ENCODE measurements at regions not wholly inside any gene's neighbourhood (a gene's known extent, or its start where the extent isn't known, plus 50 kb on each side); places are given as distances from the start of the nearest gene placed in this dataset.

- CTCF ChIA-PET: no interaction called here
- H3K36me3 Mint-ChIP-seq (ENCODE audit: insufficient read depth, unreplicated experiment): no peaks in the 10 kb centered on the region
- no TSS peak for BruUV-seq (replicated peaks)
- DNase-seq (ENCODE audit: unreplicated experiment): no peak
- intact Hi-C loops (cut with micrococcal nuclease): no loop called here
- no peak overlapping the region for H3K4me3 Mint-ChIP-seq (ENCODE audit: unreplicated experiment)
- H3K27ac Mint-ChIP-seq (ENCODE audit: low read depth, unreplicated experiment): no peak overlapping the region
- no peaks in the 10 kb centered on the region for H3K4me1 Mint-ChIP-seq (ENCODE audit: insufficient read depth, unreplicated experiment)
- POLR2A ChIA-PET: no interaction called here
- no peaks in the 10 kb centered on the region for H3K9me3 Mint-ChIP-seq (ENCODE audit: unreplicated experiment)
- no peak for TF ChIP-seq CTCF (IDR thresholded peaks at IDR 0.05; ENCODE audit: unreplicated experiment)
- H3K27me3 Mint-ChIP-seq (ENCODE audit: insufficient read depth, unreplicated experiment): peaks cover 83% of the 10 kb centered on the region
Measured at GRCh38 chr2:103264058-103264768, 502.4 kb downstream of the TMEM182 start.

- no peak for DNase-seq (ENCODE audit: unreplicated experiment)
- ChIA-PET CTCF (interaction anchor here (0.7 kb wide), 1 partner anchor 1647 kb away, joined by 3 read pairs; no protein-coding TSS in a partner anchor), POLR2A (no interaction called here)
- TF ChIP-seq CTCF (IDR thresholded peaks at IDR 0.05; ENCODE audit: unreplicated experiment): no peak
- BruUV-seq (replicated peaks): no TSS peak
- Mint-ChIP-seq H3K9me3 (ENCODE audit: unreplicated experiment) (no peaks in the 10 kb centered on the region), H3K27me3 (ENCODE audit: insufficient read depth, unreplicated experiment) (peaks cover 96% of the 10 kb centered on the region), H3K36me3 (ENCODE audit: insufficient read depth, unreplicated experiment) (no peaks in the 10 kb centered on the region), H3K4me3 (ENCODE audit: unreplicated experiment) (no peak overlapping the region), H3K4me1 (ENCODE audit: insufficient read depth, unreplicated experiment) (no peaks in the 10 kb centered on the region), H3K27ac (ENCODE audit: low read depth, unreplicated experiment) (no peak overlapping the region)
- intact Hi-C loops (cut with micrococcal nuclease): no loop called here
Measured at GRCh38 chr2:103265521-103265920, 503.7 kb downstream of the TMEM182 start.

- H3K9me3 Mint-ChIP-seq (ENCODE audit: unreplicated experiment): no peaks in the 10 kb centered on the region
- intact Hi-C loops (cut with micrococcal nuclease): no loop called here
- CTCF ChIA-PET: no interaction called here
- no peak for TF ChIP-seq CTCF (IDR thresholded peaks at IDR 0.05; ENCODE audit: unreplicated experiment)
- POLR2A ChIA-PET: no interaction called here
- no peak for DNase-seq (ENCODE audit: unreplicated experiment)
- peaks cover 73% of the 10 kb centered on the region for H3K27me3 Mint-ChIP-seq (ENCODE audit: insufficient read depth, unreplicated experiment)
- no peaks in the 10 kb centered on the region for H3K36me3 Mint-ChIP-seq (ENCODE audit: insufficient read depth, unreplicated experiment)
- no peak overlapping the region for H3K4me3 Mint-ChIP-seq (ENCODE audit: unreplicated experiment)
- H3K4me1 Mint-ChIP-seq (ENCODE audit: insufficient read depth, unreplicated experiment): no peaks in the 10 kb centered on the region
- no TSS peak for BruUV-seq (replicated peaks)
- no peak overlapping the region for H3K27ac Mint-ChIP-seq (ENCODE audit: low read depth, unreplicated experiment)
Measured at GRCh38 chr2:103268841-103269498, 507.1 kb downstream of the TMEM182 start.

GRCh38 chr2:103276869-103277268 is 515.0 kb downstream of the TMEM182 start:
- no peak for DNase-seq (ENCODE audit: unreplicated experiment)
- no TSS peak for BruUV-seq (replicated peaks)
- no peaks in the 10 kb centered on the region for H3K4me1 Mint-ChIP-seq (ENCODE audit: insufficient read depth, unreplicated experiment)
- ChIA-PET POLR2A (no interaction called here), CTCF (interaction anchor here (0.7 kb wide), 1 partner anchor 1617 kb away, joined by 3 read pairs; no protein-coding TSS in a partner anchor)
- H3K27me3 Mint-ChIP-seq (ENCODE audit: insufficient read depth, unreplicated experiment): peaks cover 50% of the 10 kb centered on the region
- TF ChIP-seq CTCF (IDR thresholded peaks at IDR 0.05; ENCODE audit: unreplicated experiment): no peak
- H3K9me3 Mint-ChIP-seq (ENCODE audit: unreplicated experiment): no peaks in the 10 kb centered on the region
- no peak overlapping the region for H3K4me3 Mint-ChIP-seq (ENCODE audit: unreplicated experiment)
- H3K36me3 Mint-ChIP-seq (ENCODE audit: insufficient read depth, unreplicated experiment): no peaks in the 10 kb centered on the region
- intact Hi-C loops (cut with micrococcal nuclease): no loop called here
- no peak overlapping the region for H3K27ac Mint-ChIP-seq (ENCODE audit: low read depth, unreplicated experiment)

All from MCF 10A (cell line).